H1 (cell line): ENCODE measurements at regions not wholly inside any gene's neighbourhood (a gene's known extent, or its start where the extent isn't known, plus 50 kb on each side); places are given as distances from the start of the nearest gene placed in this dataset.

Experiments
- CTCF ChIA-PET: fragments of 300-600 bp; sonication (Branson Sonifier 250); formaldehyde crosslinking; loops from one replicate; lab custom pipeline; 2021; ENCODE audit not compliant: partially characterized antibody; lab: Charles Lee
- POLR2A ChIA-PET: fragments of 300-600 bp; sonication (Branson Sonifier 250); formaldehyde crosslinking; loops from one replicate; lab custom pipeline; 2021; ENCODE audit warnings: inconsistent platforms; ENCODE audit not compliant: partially characterized antibody; lab: Charles Lee
- DNase-seq, 2 experiments: peaks; one replicate each; pipeline versions ENCODE4 v3.0.0 to v3.0.0-alpha.2; 2010 to 2022; ENCODE audit warnings: low spot score in 2 of 2, low read depth in 1 of 2, mixed read lengths in 1 of 2
- FAIRE-seq: peaks from 2 replicates; lab custom pipeline; 2011; peaks lifted over from hg19 to GRCh38; lab: Jason Lieb, UNC
- H2AFZ ChIP-seq: 2 replicates; pipeline ENCODE4 v1.8.1; 2012; ENCODE audit warnings: low read length, inconsistent platforms
- H2AK5ac ChIP-seq: 2 replicates; pipeline ENCODE4 v1.6.1; 2013; ENCODE audit warnings: low read depth, low read length
- H2BK120ac ChIP-seq: replicated peaks from 2 replicates; pipeline ENCODE3; 2013; ENCODE audit warnings: low read depth, low read length, inconsistent platforms
- H2BK12ac ChIP-seq: 2 replicates; pipeline ENCODE4 v1.6.1; 2013; ENCODE audit warnings: low read depth, low read length
- H2BK15ac ChIP-seq: 2 replicates; pipeline ENCODE4 v1.6.1; 2013; ENCODE audit warnings: low read length
- H2BK20ac ChIP-seq: 2 replicates; pipeline ENCODE4 v1.6.1; 2013; ENCODE audit warnings: low read length
- H2BK5ac ChIP-seq: 2 replicates; pipeline ENCODE4 v1.6.1; 2013; ENCODE audit warnings: low read depth, low read length
- H3K14ac ChIP-seq: 2 replicates; pipeline ENCODE4 v1.6.1; 2013; ENCODE audit warnings: inconsistent platforms; ENCODE audit not compliant: insufficient read length
- H3K18ac ChIP-seq: 2 replicates; pipeline ENCODE4 v1.6.1; 2013; ENCODE audit warnings: low read length; ENCODE audit errors: extremely low read depth
- H3K23ac ChIP-seq: 2 replicates; pipeline ENCODE4 v1.6.1; 2013; ENCODE audit warnings: inconsistent platforms; ENCODE audit not compliant: insufficient read length
- H3K23me2 ChIP-seq: 2 replicates; pipeline ENCODE4 v1.6.1; 2013; ENCODE audit warnings: low read depth, low read length
- H3K27ac ChIP-seq: 2 replicates; pipeline ENCODE4 v1.6.1; 2011; ENCODE audit warnings: low read depth, low read length, inconsistent platforms
- H3K27me3 ChIP-seq, 4 experiments: replicated peaks in 1 of 4; 1 replicate in 1 of 4; 2 replicates in 3 of 4; pipeline versions ENCODE4 v1.6.1 to v1.8.1; 2011 to 2013; ENCODE audit warnings: low read length in 3 of 4, mild to moderate bottlenecking in 3 of 4, inconsistent platforms in 2 of 4, mixed read lengths in 2 of 4, moderate library complexity in 1 of 4; ENCODE audit not compliant: control insufficient read depth in 3 of 4, insufficient read depth in 3 of 4; ENCODE audit errors: extremely low read depth in 1 of 4
- H3K36me3 ChIP-seq, 4 experiments: 2 replicates each; pipeline versions ENCODE4 v1.6.1 to v1.8.1; 2011 to 2013; ENCODE audit warnings: mild to moderate bottlenecking in 4 of 4, low read length in 3 of 4, moderate library complexity in 2 of 4, control low read depth in 1 of 4, inconsistent platforms in 1 of 4; ENCODE audit not compliant: insufficient read depth in 4 of 4, control insufficient read depth in 2 of 4
- H3K4ac ChIP-seq: replicated peaks from 2 replicates; pipeline ENCODE3; 2013; ENCODE audit warnings: low read length, low read depth, mixed read lengths, inconsistent platforms; ENCODE audit not compliant: insufficient read length
- H3K4me1 ChIP-seq, 4 experiments: replicated peaks in 1 of 4; 1 replicate in 1 of 4; 2 replicates in 3 of 4; pipeline versions ENCODE4 v1.6.1 to v1.8.1; 2011 to 2013; ENCODE audit warnings: low read length in 3 of 4, inconsistent platforms in 2 of 4, mixed read lengths in 1 of 4; ENCODE audit not compliant: insufficient read depth in 4 of 4, control insufficient read depth in 3 of 4
- H3K4me2 ChIP-seq, 2 experiments: 2 replicates each; pipeline versions ENCODE4 v1.6.1 to v1.8.1; 2011 to 2013; ENCODE audit warnings: low read depth in 2 of 2, low read length in 2 of 2, control low read depth in 1 of 2, inconsistent platforms in 1 of 2, mild to moderate bottlenecking in 1 of 2; ENCODE audit not compliant: insufficient read depth in 1 of 2
- H3K4me3 ChIP-seq, 4 experiments: fragments of 200-600, 300-600 bp in 1 of 4; sonication (generic), shearing (Covaris generic), sonication (Bioruptor Twin) in 1 of 4; 2 replicates each; pipeline versions ENCODE4 v1.5.1 to v1.8.1; 2011 to 2016; ENCODE audit warnings: low read length in 4 of 4, low read depth in 3 of 4, control low read depth in 2 of 4, inconsistent platforms in 2 of 4, mild to moderate bottlenecking in 2 of 4, mixed read lengths in 1 of 4, moderate library complexity in 1 of 4; ENCODE audit not compliant: insufficient read depth in 2 of 4; ENCODE audit errors: extremely low read depth in 1 of 4
- H3K56ac ChIP-seq: replicated peaks from 2 replicates; pipeline ENCODE3; 2013; ENCODE audit warnings: low read depth, mild to moderate bottlenecking, mixed read lengths, low read length, inconsistent platforms; ENCODE audit not compliant: insufficient read length
- H3K79me1 ChIP-seq: 2 replicates; pipeline ENCODE4 v1.6.1; 2013; ENCODE audit warnings: low read depth, low read length, control low read depth
- H3K79me2 ChIP-seq, 2 experiments: 2 replicates each; pipeline versions ENCODE4 v1.6.1 to v1.8.1; 2012 to 2013; ENCODE audit warnings: low read length in 2 of 2, mild to moderate bottlenecking in 2 of 2, inconsistent platforms in 1 of 2; ENCODE audit not compliant: insufficient read depth in 2 of 2, control insufficient read depth in 1 of 2
- H3K9ac ChIP-seq, 4 experiments: replicated peaks in 1 of 4; 1 replicate in 1 of 4; 2 replicates in 3 of 4; pipeline versions ENCODE4 v1.6.1 to v1.8.1; 2011 to 2013; ENCODE audit warnings: low read depth in 3 of 4, low read length in 3 of 4, control low read depth in 2 of 4, mild to moderate bottlenecking in 2 of 4, moderate library complexity in 2 of 4, inconsistent platforms in 1 of 4; ENCODE audit errors: extremely low read depth in 1 of 4
- H3K9me3 ChIP-seq, 2 experiments: 2 replicates each; pipeline versions ENCODE4 v1.6.1 to v1.8.1; 2012 to 2013; ENCODE audit warnings: mild to moderate bottlenecking in 2 of 2, moderate library complexity in 2 of 2, control low read depth in 1 of 2, inconsistent platforms in 1 of 2, low read depth in 1 of 2, low read length in 1 of 2, mixed read lengths in 1 of 2; ENCODE audit not compliant: insufficient read depth in 2 of 2
- H4K20me1 ChIP-seq, 2 experiments: replicated peaks in 1 of 2; 2 replicates each; pipeline versions ENCODE3 to v1.8.1; 2011 to 2013; ENCODE audit warnings: inconsistent platforms in 2 of 2, low read length in 2 of 2, mild to moderate bottlenecking in 1 of 2; ENCODE audit not compliant: insufficient read depth in 2 of 2, control insufficient read depth in 1 of 2
- H4K5ac ChIP-seq: 2 replicates; pipeline ENCODE4 v1.6.1; 2013; ENCODE audit warnings: low read length, low read depth, mixed read lengths, inconsistent platforms; ENCODE audit not compliant: insufficient read length
- H4K8ac ChIP-seq: 2 replicates; pipeline ENCODE4 v1.8.0; 2013; ENCODE audit warnings: mild to moderate bottlenecking, moderate library complexity, low read length, inconsistent platforms; ENCODE audit not compliant: insufficient read depth; ENCODE audit errors: extremely low read depth
- H4K91ac ChIP-seq: replicated peaks from 2 replicates; pipeline ENCODE3; 2013; ENCODE audit warnings: low read length, mixed read lengths, inconsistent platforms; ENCODE audit not compliant: insufficient read length
- BACH1 ChIP-seq: IDR thresholded peaks from 2 replicates; pipeline ENCODE4 v1.6.1; 2012; ENCODE audit warnings: low read length, improper control_type of control experiment
- CBX5 ChIP-seq: fragments of 300-800, 300-1000 bp; sonication (generic); IDR thresholded peaks from 2 replicates; pipeline ENCODE4 v1.7.1; 2016; ENCODE audit warnings: antibody characterized with exemption, low read length, low read depth
- CTBP2 ChIP-seq: IDR thresholded peaks from 2 replicates; pipeline ENCODE4 v1.7.0; 2011; ENCODE audit warnings: borderline replicate concordance, mild to moderate bottlenecking, moderate library complexity, mixed read lengths, low read length; ENCODE audit not compliant: insufficient read depth, insufficient read length
- EP300 ChIP-seq, 2 experiments: IDR thresholded peaks; 1 replicate in 1 of 2; 2 replicates in 1 of 2; pipeline ENCODE4 v1.6.1; 2011 to 2012; ENCODE audit warnings: low read depth in 2 of 2, low read length in 2 of 2, mild to moderate bottlenecking in 2 of 2, borderline replicate concordance in 1 of 2, inconsistent platforms in 1 of 2, moderate library complexity in 1 of 2
- GTF2F1 ChIP-seq: IDR thresholded peaks from 2 replicates; pipeline ENCODE4 v1.6.1; 2012; ENCODE audit warnings: low read depth, low read length, improper control_type of control experiment, borderline replicate concordance
- PHF8 ChIP-seq: fragments of 200-600 bp; sonication (generic); conservative IDR thresholded peaks from 2 replicates; pipeline ENCODE4 v1.7.1; 2012; ENCODE audit warnings: low read depth, mild to moderate bottlenecking, inconsistent platforms, low read length, moderate library complexity
- SIX5 ChIP-seq: IDR thresholded peaks from 2 replicates; pipeline ENCODE4 v1.6.1; 2011; ENCODE audit warnings: mild to moderate bottlenecking, low read depth, low read length
- TAF7 ChIP-seq: optimal IDR thresholded peaks from 2 replicates; pipeline ENCODE3; 2011; ENCODE audit warnings: low read depth, mild to moderate bottlenecking, inconsistent platforms, low read length, moderate library complexity, borderline replicate concordance
- TBP ChIP-seq: IDR thresholded peaks from 2 replicates; pipeline ENCODE4 v1.6.1; 2011; ENCODE audit warnings: low read depth, low read length, improper control_type of control experiment
- TCF12 ChIP-seq: IDR thresholded peaks from 2 replicates; pipeline ENCODE4 v1.6.1; 2011; ENCODE audit warnings: low read depth, mild to moderate bottlenecking, low read length
- YY1 ChIP-seq: IDR thresholded peaks from 2 replicates; pipeline ENCODE4 v1.6.1; 2011; ENCODE audit warnings: low read depth, mild to moderate bottlenecking, low read length
- WGBS, 2 experiments: shearing (Covaris generic) in 1 of 2; methylation state at CpG; one replicate each; pipeline versions ENCODE4 v1.1.6 to v1.1.7; 2013 to 2015; ENCODE audit warnings: low lambda C conversion rate in 2 of 2, mixed read lengths in 2 of 2, inconsistent platforms in 1 of 2, low coverage in 1 of 2, missing lambda C conversion rate in 1 of 2; ENCODE audit not compliant: insufficient replicate concordance in 2 of 2, insufficient coverage in 1 of 2, insufficient read length in 1 of 2; ENCODE audit errors: extremely low coverage in 1 of 2, missing lambda C conversion rate in 1 of 2; 5-methylcytosine and 5-hydroxymethylcytosine counted together
- TF ChIP-seq, protein P1 (sequence below): IDR thresholded peaks from 2 replicates; pipeline ENCODE4 v1.6.1; 2011; ENCODE audit warnings: low read length, improper control_type of control experiment
- TF ChIP-seq, protein P2 (sequence below): IDR thresholded peaks from 2 replicates; pipeline ENCODE4 v1.6.1; 2012; ENCODE audit warnings: inconsistent platforms

GRCh38 chr4:83704786-83705185 lies 168.9 kb downstream of the GPAT3 start:
- no peak overlapping the region for H4K91ac ChIP-seq
- no peak overlapping the region for H2BK15ac ChIP-seq
- no peak overlapping the region for H2AK5ac ChIP-seq
- H3K4ac ChIP-seq, result no peak overlapping the region
- H3K27ac ChIP-seq, result no peak overlapping the region
- H3K9me3 ChIP-seq, result 0 out of 4 replicates have a peak, but pooled peaks cover 0 to 5% of the 10 kb centered on the region in 2 experiments
- H3K79me2 ChIP-seq, result no peaks in the 10 kb centered on the region
- H2AFZ ChIP-seq, result no peak overlapping the region
- no peak overlapping the region for H4K8ac ChIP-seq
- no peaks in the 10 kb centered on the region for H4K20me1 ChIP-seq
- H3K27me3 ChIP-seq, result no peaks in the 10 kb centered on the region
- H3K18ac ChIP-seq, result no peak overlapping the region
- no peak overlapping the region for H2BK12ac ChIP-seq
- no peak overlapping the region for H3K9ac ChIP-seq
- no peak overlapping the region for H4K5ac ChIP-seq
- H3K14ac ChIP-seq, result no peak overlapping the region
- CTCF ChIA-PET, result interaction anchor here (1.3 kb wide), 1 partner anchor 64 kb away, joined by 3 read pairs; no protein-coding TSS in a partner anchor
- H2BK120ac ChIP-seq, result no peak overlapping the region
- H3K4me3 ChIP-seq, result no peak overlapping the region
- POLR2A ChIA-PET, result no interaction called here
- WGBS, 2 experiments, result 96% methylated on average over 2 of the region's 2 CpGs; no CpG with 5 or more reads in 1 of the 2 experiments
- H2BK20ac ChIP-seq, result no peak overlapping the region
- FAIRE-seq (no peak), DNase-seq (no peak)
- H2BK5ac ChIP-seq, result no peak overlapping the region
- no peak overlapping the region for H3K56ac ChIP-seq
- no peak overlapping the region for H3K4me2 ChIP-seq
- no peak overlapping the region for H3K23ac ChIP-seq
- no peaks in the 10 kb centered on the region for H3K36me3 ChIP-seq
- no peaks in the 10 kb centered on the region for H3K79me1 ChIP-seq
- no peaks in the 10 kb centered on the region for H3K23me2 ChIP-seq
- H3K4me1 ChIP-seq, result peaks cover 0 to 7% (median 6%) of the 10 kb centered on the region in 4 experiments; a peak in 2 of 7 replicates
- TF ChIP-seq TAF7 (no peak), TCF12 (no peak), GTF2F1 (no peak), TBP (no peak), CTBP2 (no peak), EP300 (IDR thresholded peaks at IDR 0.05; ENCODE audit: borderline replicate concordance in 1 of 2, low read depth in 2 of 2, low read length in 2 of 2) (no peak), YY1 (no peak), BACH1 (no peak), CBX5 (no peak), PHF8 (no peak), SIX5 (no peak)
- TF ChIP-seq, protein P1, sequence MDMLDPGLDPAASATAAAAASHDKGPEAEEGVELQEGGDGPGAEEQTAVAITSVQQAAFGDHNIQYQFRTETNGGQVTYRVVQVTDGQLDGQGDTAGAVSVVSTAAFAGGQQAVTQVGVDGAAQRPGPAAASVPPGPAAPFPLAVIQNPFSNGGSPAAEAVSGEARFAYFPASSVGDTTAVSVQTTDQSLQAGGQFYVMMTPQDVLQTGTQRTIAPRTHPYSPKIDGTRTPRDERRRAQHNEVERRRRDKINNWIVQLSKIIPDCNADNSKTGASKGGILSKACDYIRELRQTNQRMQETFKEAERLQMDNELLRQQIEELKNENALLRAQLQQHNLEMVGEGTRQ, result no peak
- TF ChIP-seq, protein P2, sequence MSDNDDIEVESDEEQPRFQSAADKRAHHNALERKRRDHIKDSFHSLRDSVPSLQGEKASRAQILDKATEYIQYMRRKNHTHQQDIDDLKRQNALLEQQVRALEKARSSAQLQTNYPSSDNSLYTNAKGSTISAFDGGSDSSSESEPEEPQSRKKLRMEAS, result no peak
